Glutamatergic neuron (in vitro differentiated cells): ENCODE measurements at regions not wholly inside any gene's neighbourhood (a gene's known extent, or its start where the extent isn't known, plus 50 kb on each side); places are given as distances from the start of the nearest gene placed in this dataset.

Source experiments
- DNase-seq: peaks from one replicate; pipeline ENCODE4 v3.0.0; 2022
- H3K27ac Mint-ChIP-seq: one replicate; pipeline ENCODE4 v1.8.0; 2020; ENCODE audit warnings: mild to moderate bottlenecking, mixed read lengths, inconsistent platforms; ENCODE audit not compliant: unreplicated experiment
- H3K27me3 Mint-ChIP-seq: one replicate; pipeline ENCODE4 v1.8.0; 2020; ENCODE audit warnings: mild to moderate bottlenecking, moderate library complexity, mixed read lengths, inconsistent platforms; ENCODE audit not compliant: unreplicated experiment
- H3K36me3 Mint-ChIP-seq: one replicate; pipeline ENCODE4 v1.8.0; 2020; ENCODE audit warnings: mild to moderate bottlenecking, mixed read lengths, inconsistent platforms; ENCODE audit not compliant: unreplicated experiment
- H3K4me1 Mint-ChIP-seq: one replicate; pipeline ENCODE4 v1.8.0; 2020; ENCODE audit warnings: mild to moderate bottlenecking, low read depth, mixed read lengths, inconsistent platforms; ENCODE audit not compliant: unreplicated experiment
- H3K4me3 Mint-ChIP-seq: one replicate; pipeline ENCODE4 v1.8.0; 2020; ENCODE audit warnings: mild to moderate bottlenecking, mixed read lengths, inconsistent platforms; ENCODE audit not compliant: unreplicated experiment
- H3K9me3 Mint-ChIP-seq: one replicate; pipeline ENCODE4 v1.8.0; 2020; ENCODE audit warnings: mild to moderate bottlenecking, moderate library complexity, mixed read lengths, inconsistent platforms; ENCODE audit not compliant: unreplicated experiment
- CTCF ChIP-seq: fragments of 200-600 bp; sonication (generic); IDR thresholded peaks from one replicate; pipeline ENCODE4 v1.5.0; 2021; ENCODE audit not compliant: partially characterized antibody, unreplicated experiment

GRCh38 chr3:64747679-64748078 lies 59.9 kb upstream of the ADAMTS9 start:
- Mint-ChIP-seq H3K4me3 (no peak overlapping the region), H3K27me3 (no peaks in the 10 kb centered on the region), H3K4me1 (peaks cover 2% of the 10 kb centered on the region), H3K27ac (no peak overlapping the region), H3K9me3 (no peaks in the 10 kb centered on the region), H3K36me3 (no peaks in the 10 kb centered on the region)
- TF ChIP-seq CTCF = no peak
- no peak for DNase-seq

- H3K27me3 Mint-ChIP-seq = no peaks in the 10 kb centered on the region
- no peak overlapping the region for H3K4me3 Mint-ChIP-seq
- no peak for TF ChIP-seq CTCF
- H3K36me3 Mint-ChIP-seq = no peaks in the 10 kb centered on the region
- no peak for DNase-seq
- H3K9me3 Mint-ChIP-seq = no peaks in the 10 kb centered on the region
- H3K4me1 Mint-ChIP-seq = no peaks in the 10 kb centered on the region
- no peak overlapping the region for H3K27ac Mint-ChIP-seq
Observed at GRCh38 chr3:64743887-64744243, 56.1 kb upstream of the ADAMTS9 start.

GRCh38 chr3:64743156-64743886 lies 55.5 kb upstream of the ADAMTS9 start:
- no peak for DNase-seq
- Mint-ChIP-seq H3K27me3 (no peaks in the 10 kb centered on the region), H3K9me3 (no peaks in the 10 kb centered on the region), H3K4me1 (no peaks in the 10 kb centered on the region), H3K4me3 (no peak overlapping the region), H3K27ac (no peak overlapping the region), H3K36me3 (no peaks in the 10 kb centered on the region)
- no peak for TF ChIP-seq CTCF

GRCh38 chr3:64741341-64741740 lies 53.5 kb upstream of the ADAMTS9 start:
- Mint-ChIP-seq H3K27ac (no peak overlapping the region), H3K4me3 (no peak overlapping the region), H3K9me3 (no peaks in the 10 kb centered on the region), H3K36me3 (no peaks in the 10 kb centered on the region), H3K4me1 (no peaks in the 10 kb centered on the region), H3K27me3 (no peaks in the 10 kb centered on the region)
- no peak for TF ChIP-seq CTCF
- no peak for DNase-seq

GRCh38 chr3:64739971-64740631 lies 52.3 kb upstream of the ADAMTS9 start:
- Mint-ChIP-seq H3K4me3 (no peak overlapping the region), H3K9me3 (no peaks in the 10 kb centered on the region), H3K4me1 (no peaks in the 10 kb centered on the region), H3K36me3 (no peaks in the 10 kb centered on the region), H3K27ac (no peak overlapping the region), H3K27me3 (no peaks in the 10 kb centered on the region)
- DNase-seq = no peak
- no peak for TF ChIP-seq CTCF
